Fibroblast of the aortic adventitia (primary cell): ENCODE measurements at regions not wholly inside any gene's neighbourhood (a gene's known extent, or its start where the extent isn't known, plus 50 kb on each side); places are given as distances from the start of the nearest gene placed in this dataset.
"Not testable (repeated sequence)": the region's sequence is repeated elsewhere in the genome, so short reads cannot be mapped to it uniquely, and the experiment has no call there.

Experiments used
- DNase-seq: peaks from one replicate; pipeline ENCODE4 v3.0.0-alpha.2; 2010; ENCODE audit warnings: low read depth
- H3K4me3 ChIP-seq: 2 replicates; pipeline ENCODE4 v1.5.1; 2011; ENCODE audit warnings: low read depth, mild to moderate bottlenecking, control low read depth, low read length, moderate library complexity
- CTCF ChIP-seq: IDR thresholded peaks from 2 replicates; pipeline ENCODE4 v1.5.1; 2011; ENCODE audit warnings: mild to moderate bottlenecking, low read length, control low read depth, inconsistent platforms; ENCODE audit not compliant: insufficient read depth

DNA sequence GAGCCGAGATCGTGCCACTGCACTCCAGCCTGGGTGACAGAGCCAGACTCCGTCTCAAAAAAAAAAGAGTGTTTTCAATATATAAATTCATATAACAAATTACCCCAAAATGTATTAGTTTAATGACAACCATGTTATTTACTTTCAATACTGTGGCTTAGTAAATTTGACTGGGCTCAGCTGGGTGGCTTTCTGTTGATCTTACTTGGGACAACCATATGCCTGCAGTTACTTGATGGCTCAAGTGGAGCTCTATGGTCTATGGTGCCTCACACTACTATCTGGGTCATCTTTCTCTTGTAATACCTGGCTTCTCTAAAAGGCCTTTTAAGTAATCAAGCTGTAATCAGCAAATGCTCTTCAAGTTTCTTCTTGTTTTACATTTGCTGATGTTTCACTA, 341.5 kb upstream of the SPHKAP start:
- no peak overlapping the region for H3K4me3 ChIP-seq
- no peak for DNase-seq
- no peak for TF ChIP-seq CTCF

DNA sequence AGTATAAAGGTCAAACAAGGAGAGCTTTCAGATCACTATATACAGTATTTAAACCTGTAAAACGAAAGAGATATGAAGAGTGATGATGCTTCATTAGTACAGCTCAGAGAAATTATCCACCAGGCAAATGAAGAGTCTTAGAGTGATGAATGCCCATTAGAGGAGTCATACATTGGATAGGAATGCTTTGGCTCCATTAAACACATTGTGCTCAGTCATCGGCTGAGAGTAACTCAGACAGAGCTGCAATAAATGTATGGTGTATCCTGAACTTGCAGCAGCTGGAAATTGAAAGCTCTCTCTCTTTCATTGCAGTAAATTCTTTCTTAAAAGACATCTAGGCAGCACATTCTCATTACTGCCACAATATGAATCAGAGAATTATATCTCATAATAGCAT, 340.8 kb upstream of the SPHKAP start:
- H3K4me3 ChIP-seq: no peak overlapping the region
- TF ChIP-seq CTCF: no peak
- DNase-seq: no peak

GRCh38 chr2:228519561-228519960, 338.1 kb upstream of the SPHKAP start:
- no peak for TF ChIP-seq CTCF
- H3K4me3 ChIP-seq: no peak overlapping the region
- DNase-seq: no peak

DNA sequence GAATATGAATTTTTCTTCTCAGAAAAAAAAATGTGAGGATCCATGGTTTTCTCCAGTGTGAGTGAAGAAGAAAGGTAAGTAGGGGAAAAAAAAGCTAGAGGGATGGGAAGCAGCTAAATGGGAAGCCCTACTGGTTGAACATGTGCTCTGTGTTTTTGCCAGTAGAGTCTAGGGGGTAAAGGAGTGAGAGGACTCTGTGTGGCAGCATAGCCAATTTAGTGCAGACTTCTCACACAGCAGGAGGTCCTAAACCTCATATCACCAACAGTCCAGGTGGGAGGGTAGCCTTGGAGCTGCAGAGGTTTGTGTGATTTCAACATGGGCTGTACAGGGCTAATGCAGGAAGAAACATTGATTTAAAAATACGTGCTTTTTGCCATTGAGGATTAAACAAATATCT, 334.5 kb upstream of the SPHKAP start:
- no peak overlapping the region for H3K4me3 ChIP-seq
- no peak for DNase-seq
- TF ChIP-seq CTCF: no peak

DNA sequence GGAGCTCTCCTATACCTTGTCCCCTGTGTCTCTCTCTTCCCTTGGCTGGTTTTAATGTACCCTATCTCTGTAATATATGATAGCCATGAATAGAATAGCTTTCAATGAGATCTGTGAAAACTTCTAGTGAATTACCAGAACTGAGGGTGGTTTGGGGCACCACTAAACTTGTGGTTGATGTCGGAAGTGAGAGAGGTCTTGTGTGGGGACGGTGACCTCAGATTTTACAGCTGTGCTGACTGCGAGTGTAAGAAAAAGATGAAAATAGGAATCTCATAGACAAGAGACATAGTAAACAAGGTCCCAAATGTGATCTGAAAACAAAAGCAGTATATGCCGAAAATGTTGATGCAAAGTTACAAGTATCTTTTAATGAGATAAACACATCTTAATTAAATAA, 332.0 kb upstream of the SPHKAP start:
- not testable (repeated sequence) for H3K4me3 ChIP-seq, DNase-seq

DNA sequence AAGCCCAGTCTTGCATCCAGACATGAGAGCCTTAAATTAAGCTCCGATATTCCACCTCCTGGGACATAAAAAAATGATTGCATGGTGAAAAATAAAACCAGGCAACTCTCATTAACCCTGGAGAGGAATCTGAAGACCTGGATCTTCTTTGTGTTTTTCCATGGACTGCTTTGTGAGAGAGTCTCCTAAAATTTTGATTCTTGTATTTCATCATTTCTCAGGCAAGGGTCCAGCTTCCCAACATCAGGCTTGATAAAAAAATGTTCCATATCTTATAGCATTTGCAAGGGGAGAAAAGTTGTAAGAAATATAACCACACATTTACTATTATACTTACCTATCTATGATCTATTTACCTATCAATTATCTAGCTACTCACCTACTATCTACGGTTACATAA, 327.5 kb upstream of the SPHKAP start:
- no peak for TF ChIP-seq CTCF
- no peak overlapping the region for H3K4me3 ChIP-seq
- peak; percentile 34 for DNase-seq

DNA sequence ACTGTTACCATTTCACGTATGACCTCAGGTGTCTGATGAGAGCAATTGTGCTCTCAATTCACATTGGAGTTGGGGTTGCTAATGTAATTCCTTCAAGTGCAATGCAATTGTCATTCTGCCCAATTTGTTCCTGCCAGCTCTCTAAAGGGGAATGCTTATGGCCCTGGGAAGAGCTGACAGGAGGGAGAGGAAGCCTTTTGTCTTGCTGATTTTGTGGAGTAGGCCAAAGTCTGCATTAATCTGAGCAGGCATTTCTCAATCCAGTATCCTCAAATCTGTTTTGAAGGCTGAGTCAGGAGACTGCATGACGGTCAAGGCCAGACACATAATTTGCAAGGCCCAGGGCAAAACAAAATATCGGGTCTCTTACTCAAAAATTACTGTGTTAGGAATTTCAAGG, 326.4 kb upstream of the SPHKAP start:
- no peak for TF ChIP-seq CTCF
- no peak overlapping the region for H3K4me3 ChIP-seq
- peak; percentile 35 for DNase-seq
